Activated T-cell treated with anti-CD3 and anti-CD28 coated beads for 24 hours (primary cell): ENCODE measurements at regions not wholly inside any gene's neighbourhood (a gene's known extent, or its start where the extent isn't known, plus 50 kb on each side); places are given as distances from the start of the nearest gene placed in this dataset.
"Not testable (repeated sequence)": the region's sequence is repeated elsewhere in the genome, so short reads cannot be mapped to it uniquely, and the experiment has no call there.

Source experiments
- DNase-seq: peaks from one replicate; pipeline ENCODE4 v3.0.0-alpha.2; 2020; ENCODE audit warnings: low read depth

DNA sequence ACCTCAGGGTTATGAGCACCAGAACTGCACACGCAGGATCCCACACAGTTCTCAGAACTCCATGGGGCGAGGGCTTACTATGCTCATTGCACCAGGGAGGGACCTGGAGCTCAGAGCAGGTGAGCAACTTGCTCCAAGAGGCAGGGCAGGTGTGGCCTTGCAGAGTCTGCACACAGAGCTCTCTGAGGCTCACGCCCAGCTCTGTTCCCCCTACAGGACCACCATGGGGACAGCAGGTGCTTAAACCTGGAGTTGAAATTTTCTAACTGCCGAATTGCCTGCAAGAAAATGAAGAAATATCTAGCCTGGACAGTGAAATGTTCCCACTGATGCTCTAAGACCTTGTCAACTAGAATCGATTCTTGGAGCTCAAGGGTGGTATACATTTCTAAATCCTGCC lies 49.9 kb upstream of the MSMB start:
- DNase-seq, result not testable (repeated sequence)

- no peak for DNase-seq
Observed at GRCh38 chr10:46096446-46096845, 50.4 kb upstream of the MSMB start.

DNA sequence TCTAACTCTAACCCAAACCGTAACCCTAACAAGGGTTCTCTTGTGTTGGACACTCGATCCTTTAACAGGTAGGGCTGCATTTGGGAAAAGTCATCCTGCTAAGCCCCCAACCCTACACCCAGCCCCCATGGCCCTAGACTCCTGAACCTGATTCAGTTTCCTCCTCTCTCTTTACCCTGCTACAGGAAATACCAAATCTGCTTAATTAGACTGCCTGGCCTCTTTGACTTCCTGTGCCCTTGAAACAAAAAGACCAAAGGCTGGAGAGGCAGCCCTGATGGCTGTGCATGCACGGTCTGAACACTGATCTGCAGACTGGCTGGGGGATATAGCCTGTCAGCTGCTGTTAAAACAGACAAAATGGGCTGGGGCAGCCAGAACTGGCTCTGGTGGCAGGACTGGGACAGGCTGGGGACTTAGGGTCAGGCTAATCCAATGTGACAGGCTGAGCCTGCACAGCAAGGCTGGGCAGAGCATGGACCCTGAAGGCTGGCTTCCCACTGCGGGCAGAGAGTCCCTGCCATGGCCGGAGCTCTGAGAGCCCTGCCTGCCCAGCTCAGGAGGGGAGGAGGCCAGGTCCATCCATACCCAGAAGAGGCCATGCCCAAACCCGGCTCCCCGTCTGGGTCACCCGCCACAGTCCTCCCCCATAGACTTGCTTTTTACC lies 51.0 kb upstream of the MSMB start:
- no peak for DNase-seq

DNA sequence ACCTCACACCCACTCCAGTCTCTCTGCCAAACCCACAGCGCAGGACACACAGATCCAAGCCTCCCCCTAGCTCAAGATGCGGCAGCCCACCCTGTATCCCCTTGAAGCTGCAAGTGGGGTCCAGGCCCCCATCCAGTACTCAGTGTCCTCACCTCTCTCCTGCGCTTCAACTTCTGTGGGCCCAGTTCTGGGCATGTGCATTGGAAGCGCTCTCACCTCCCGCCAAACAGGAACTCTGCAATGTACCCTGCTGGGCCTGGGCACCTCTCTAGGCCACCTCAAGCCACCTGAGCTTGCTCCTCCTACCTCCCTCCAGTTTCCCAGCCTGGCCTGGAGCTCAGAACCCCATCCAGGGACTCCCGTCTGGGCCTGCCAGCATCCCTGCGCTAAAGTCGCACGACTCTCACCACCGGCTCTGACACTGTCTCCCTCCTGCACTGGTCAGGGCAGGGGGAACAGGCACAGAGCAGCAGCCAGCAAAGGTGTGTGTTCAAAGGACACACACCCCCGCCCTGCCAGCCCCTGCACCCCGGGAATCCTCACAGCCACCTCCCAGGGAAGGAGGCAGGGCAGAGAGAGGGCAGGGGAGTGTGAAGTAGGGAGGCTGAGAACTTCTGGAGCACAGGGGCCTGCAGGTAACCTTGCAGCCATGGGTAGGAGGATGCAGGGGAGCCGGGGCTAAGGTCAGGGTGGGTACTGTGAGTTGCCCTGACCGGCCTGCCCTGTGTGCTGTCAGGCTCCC lies 51.7 kb upstream of the MSMB start:
- DNase-seq, result no peak

- DNase-seq, result no peak
Observed at GRCh38 chr10:46098386-46098785, 52.3 kb upstream of the MSMB start.

- DNase-seq, result not testable (repeated sequence)
Observed at GRCh38 chr10:46098925-46099324, 52.9 kb upstream of the MSMB start.

DNA sequence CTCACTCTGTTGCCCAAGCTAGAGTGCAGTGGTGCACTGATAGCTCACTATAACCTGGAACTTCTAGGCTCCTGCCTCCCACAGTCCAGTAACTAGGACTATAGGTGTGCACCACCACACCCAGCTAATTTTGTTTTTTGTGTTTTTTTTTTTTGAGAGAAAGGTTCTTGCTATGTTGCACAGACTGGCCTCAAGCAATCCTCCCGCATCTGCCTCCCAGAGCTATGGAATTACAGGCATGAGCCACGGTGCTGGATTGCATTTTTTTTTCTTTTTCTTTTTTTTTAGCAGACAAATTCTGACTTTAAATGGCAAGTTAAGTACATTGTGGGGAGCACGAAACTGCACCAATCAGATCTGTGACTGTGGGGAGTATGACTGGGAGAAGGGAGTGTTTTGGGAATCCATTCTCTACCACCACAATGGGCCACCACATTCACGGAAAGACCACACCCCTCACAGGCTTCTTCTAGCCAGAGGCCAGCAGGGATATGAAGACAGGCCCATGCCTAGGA lies 58.1 kb upstream of the MSMB start:
- no peak for DNase-seq

DNA sequence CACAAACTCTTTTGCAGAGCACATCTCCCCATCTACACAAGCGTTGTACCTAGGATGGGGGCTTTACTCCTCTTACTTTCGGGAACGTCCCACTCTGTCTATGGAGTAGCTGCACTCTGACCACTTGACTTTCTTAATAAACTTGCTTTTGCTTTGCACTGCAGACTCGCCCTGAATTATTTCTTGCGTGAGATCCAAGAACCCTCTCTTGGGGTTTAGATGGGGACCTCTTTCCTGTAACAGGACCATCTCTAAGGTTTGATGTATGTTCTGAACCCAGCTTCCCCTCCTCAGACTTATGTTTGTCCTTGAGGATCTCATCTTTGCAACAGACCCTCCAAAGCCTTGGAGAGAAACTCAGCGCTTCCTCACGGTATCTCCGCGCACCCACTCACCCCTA lies 59.3 kb upstream of the MSMB start:
- DNase-seq, result not testable (repeated sequence)

GRCh38 chr10:46105856-46106409 lies 59.9 kb upstream of the MSMB start:
- not testable (repeated sequence) for DNase-seq

DNA sequence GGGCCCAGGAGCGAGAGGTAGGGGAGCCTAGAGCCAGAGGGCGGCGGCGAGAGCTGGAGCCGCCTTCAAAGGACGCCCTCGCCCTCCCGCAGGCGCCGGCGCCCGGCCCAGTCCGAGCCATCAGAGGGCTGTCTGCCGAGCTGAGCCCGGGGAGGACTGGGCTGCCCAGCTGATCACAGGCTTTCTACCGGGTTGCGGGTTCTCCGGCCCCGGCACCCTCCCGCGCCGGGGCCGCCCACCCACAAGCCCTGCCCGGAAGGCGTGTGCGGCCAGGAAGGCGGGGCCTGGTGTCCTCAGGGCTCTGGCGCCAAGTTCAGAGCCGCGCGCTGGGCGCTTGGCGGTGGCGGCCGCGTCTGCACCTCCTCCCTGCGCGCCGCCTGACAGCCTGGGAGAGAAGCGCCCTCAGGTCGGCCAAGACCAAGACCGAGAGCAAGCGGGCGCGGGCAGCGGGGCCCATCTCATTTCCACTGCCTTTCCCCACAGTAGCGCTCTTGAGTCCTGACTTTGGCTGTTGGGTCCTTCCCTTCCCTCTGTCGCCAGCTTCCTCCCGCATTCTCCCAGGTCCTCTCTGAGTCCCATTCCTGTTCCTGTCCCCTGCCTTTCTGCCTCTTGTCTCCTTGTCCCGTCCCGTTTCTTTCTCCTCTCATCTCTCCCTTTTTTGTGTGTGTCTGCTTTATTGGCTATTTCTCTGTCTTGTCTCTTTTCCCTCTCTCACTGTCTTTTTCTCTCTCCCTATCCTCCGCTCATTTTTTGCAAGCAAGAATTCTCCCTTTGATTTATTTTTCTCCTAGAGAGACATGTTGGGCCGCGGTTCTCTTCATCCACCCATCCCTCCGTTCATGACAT lies 60.6 kb upstream of the MSMB start:
- DNase-seq, result no peak

DNA sequence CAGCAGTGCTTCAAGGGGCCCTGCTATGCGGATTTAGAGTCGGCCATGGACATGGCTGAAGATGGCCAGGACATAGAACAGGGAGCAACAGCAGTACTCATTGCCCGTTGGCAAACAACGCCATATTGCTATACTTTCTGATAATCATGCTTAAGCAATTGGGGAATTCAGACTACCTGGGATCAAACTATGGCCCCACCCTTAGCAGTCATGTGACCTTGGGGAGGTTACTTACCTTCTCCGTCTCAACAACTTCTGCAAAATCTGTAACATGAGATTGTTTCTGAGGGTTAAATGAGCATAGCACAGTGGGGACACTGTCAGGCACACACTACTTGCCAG lies 62.1 kb upstream of the MSMB start:
- not testable (repeated sequence) for DNase-seq

DNA sequence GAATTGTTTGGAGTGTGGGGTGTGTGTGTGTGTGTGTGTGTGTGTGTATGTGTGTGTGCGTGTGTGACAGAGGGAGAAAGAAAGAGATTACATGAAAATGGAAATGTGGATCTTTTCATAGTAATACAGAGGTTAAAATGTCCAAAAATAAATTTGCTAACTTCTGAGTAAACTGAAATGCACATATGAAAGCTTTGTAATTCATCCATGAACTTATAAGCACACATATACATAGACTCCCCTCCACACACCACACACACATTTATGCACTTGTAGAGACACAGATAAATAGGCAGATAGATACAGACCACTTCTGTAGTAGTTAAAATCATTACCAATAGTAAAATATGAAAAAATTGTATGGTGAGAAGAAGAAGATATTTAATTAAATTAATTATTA lies 108.2 kb upstream of the MSMB start:
- DNase-seq, result not testable (repeated sequence)

DNA sequence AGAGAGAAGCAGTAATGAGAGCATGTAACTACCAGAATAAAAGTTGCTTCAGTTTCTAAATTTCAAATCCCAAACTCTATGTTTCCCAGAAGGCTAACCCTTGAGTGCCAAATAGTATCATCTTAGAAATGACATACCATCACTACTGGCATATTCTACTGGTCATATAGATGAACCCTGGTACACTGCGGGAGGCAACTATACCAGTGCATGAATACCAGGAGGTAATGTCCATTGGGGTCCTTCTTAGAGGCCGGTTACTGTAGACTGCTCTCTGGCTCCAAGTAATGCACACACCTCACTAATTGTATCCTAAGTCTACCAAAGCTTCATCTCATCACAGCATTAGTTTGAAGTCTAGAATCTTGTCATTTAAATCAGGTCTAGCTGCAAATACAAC lies 108.6 kb upstream of the MSMB start:
- DNase-seq, result not testable (repeated sequence)

DNA sequence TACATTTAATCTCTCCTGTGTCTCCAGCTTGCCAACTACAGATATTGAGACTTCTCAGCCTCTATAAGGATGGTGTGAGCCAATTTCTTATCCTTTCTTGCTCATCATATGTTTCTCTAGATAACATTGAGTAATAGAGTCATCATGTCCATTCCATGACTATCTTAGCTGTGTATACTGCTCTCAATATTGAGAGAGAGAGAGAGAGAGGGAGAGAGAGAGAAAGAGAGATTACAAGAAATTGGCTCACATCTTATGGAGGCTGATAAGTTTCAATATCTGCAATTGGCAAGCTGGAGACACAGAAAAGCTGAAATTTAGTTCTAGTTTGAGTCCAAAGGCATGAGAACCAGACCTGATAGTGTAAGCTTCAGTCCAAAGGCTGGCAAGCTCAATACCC lies 110.8 kb upstream of the MSMB start:
- not testable (repeated sequence) for DNase-seq

DNA sequence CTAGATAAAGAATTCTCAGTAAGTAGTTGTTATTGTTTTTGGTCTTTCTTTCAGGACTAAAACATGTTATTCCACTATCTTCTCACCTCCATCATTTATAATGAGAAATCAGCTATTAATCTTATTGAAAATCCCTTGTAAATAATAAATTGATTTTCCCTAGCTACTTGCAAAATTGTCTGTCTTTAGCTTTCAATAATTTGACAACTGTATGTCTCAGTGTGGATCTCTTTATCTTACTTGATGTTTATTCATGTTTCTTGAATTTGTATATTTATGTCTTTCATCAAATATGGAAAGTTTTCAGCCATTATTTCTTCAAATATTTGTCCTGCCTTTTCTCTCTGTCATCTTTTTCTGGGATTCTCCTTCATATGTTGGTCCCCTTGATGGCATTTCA lies 117.1 kb upstream of the ANTXRL start:
- no peak for DNase-seq

DNA sequence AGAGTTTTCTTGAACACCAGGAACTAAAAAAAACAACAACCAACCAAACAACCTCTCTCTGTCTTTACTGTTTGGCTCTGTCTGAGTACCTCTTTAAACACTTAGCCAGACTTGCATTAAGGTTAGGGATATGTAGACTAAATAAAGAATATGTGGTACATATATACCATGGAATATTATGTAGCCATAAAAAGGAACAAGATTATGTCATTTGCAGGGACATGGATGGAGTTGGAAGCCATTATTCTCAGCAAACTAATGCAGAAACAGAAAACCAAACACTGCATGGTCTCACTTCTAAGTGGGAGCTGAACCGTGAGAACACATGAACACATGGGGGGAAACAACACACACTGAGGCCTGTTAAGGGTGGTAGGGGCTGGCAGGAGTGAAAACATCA lies 116.0 kb upstream of the ANTXRL start:
- no peak for DNase-seq

DNA sequence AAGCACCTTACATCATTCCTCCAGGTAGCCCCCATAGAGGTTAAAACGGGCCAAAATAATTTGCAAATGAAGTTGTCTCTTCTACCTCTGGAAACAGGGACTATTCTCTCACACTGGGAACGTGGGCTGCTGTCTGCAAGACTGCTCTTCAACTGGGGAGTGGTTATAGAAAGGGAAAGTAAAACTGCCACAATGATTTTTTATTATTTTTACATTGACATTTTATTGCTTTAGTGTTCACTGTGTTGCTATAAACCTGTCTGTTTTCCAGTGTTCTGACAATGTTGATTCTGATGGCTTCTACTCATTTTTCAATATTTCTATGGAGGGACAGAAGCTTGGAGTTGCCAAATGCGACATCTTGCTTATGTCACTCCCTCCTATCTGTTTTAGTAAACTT lies 115.1 kb upstream of the ANTXRL start:
- DNase-seq, result no peak

GRCh38 chr10:46175296-46175695 lies 111.5 kb upstream of the ANTXRL start:
- DNase-seq, result no peak

GRCh38 chr10:46175831-46176230 lies 111.0 kb upstream of the ANTXRL start:
- DNase-seq, result no peak

- not testable (repeated sequence) for DNase-seq
Observed at GRCh38 chr10:46187431-46187830, 99.4 kb upstream of the ANTXRL start.

GRCh38 chr10:46197050-46197449 lies 89.7 kb upstream of the ANTXRL start:
- no peak for DNase-seq

DNA sequence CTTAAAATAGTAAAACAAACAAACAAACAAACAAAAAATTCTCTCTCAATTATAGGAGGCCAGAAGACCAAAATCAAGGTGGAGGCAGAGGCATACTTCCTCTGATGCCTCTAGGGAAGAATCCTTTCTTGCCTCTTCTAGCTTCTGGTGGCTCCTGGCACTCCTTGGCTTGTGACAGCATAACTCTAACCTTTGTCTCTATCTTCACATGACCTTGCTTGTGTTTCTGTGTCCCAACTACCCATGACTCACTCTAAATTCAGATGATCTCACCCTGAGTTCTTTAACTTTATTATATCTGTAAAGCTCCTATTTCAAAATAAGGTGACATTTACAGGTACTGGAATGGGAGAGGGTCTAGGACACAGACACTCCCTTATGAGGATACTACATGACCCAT lies 88.3 kb upstream of the ANTXRL start:
- DNase-seq, result no peak
